ENCODE measurements at regions not wholly inside any gene's neighbourhood (a gene's known extent, or its start where the extent isn't known, plus 50 kb on each side); places are given as distances from the start of the nearest gene placed in this dataset.

DNA sequence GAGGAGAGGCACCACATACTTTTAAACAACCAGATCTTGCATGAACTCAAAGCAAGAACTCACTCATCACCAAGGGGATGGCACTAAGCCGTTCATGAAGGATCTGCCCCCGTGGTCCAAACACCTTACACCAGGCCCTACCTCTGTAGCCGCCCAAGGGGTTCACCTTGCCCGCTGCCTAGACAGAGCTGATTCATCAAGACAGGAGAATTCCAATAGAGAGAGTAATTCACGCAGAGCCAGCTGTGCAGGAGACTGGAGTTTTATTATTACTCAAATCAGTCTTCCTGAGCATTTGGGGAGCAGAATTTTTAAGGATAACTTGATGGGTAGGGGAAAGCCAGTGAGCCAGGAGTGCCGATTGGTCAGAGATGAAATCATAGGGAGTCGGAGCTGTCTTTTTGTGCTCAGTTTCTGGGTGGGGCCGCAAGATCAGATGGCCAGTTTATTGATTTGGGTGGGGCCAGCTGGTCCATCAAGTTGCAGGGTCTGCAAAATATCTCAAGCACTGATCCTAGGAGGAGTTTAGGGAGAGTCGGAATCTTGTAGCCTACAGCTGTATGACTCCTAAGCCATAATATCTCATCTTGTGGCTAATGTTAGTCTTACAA lies 364.7 kb downstream of the PCDH7 start:
- DNase-seq (ENCODE audit: low read depth), result no peak
- TF ChIP-seq, protein P1, sequence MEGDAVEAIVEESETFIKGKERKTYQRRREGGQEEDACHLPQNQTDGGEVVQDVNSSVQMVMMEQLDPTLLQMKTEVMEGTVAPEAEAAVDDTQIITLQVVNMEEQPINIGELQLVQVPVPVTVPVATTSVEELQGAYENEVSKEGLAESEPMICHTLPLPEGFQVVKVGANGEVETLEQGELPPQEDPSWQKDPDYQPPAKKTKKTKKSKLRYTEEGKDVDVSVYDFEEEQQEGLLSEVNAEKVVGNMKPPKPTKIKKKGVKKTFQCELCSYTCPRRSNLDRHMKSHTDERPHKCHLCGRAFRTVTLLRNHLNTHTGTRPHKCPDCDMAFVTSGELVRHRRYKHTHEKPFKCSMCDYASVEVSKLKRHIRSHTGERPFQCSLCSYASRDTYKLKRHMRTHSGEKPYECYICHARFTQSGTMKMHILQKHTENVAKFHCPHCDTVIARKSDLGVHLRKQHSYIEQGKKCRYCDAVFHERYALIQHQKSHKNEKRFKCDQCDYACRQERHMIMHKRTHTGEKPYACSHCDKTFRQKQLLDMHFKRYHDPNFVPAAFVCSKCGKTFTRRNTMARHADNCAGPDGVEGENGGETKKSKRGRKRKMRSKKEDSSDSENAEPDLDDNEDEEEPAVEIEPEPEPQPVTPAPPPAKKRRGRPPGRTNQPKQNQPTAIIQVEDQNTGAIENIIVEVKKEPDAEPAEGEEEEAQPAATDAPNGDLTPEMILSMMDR (conservative IDR thresholded peaks at IDR 0.05; ENCODE audit: low read depth, low read length), result no peak
- no peak overlapping the region for H3K4me3 ChIP-seq (ENCODE audit: low read depth, low read length)

DNA sequence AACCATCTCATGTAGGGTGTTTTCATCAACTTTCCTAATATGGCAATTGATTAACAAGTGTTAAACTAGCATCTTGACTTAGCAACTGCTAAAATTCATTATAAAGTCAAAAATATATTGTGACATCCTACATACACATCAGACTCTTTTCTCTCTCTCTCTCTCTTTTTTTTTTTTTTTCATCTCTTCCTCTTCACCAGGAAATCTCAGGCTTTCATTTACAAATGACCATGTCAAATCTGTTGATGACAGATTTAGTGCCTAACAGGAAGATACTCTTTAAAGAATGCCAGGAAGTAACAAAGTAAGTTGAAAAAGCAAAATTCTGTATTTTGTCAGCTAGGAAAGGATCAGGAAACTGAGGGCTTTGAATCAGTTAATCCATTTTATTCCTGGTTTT lies 365.5 kb downstream of the PCDH7 start:
- no peak for DNase-seq (ENCODE audit: low read depth)
- TF ChIP-seq, protein P1 (conservative IDR thresholded peaks at IDR 0.05; ENCODE audit: low read depth, low read length), result no peak

DNA sequence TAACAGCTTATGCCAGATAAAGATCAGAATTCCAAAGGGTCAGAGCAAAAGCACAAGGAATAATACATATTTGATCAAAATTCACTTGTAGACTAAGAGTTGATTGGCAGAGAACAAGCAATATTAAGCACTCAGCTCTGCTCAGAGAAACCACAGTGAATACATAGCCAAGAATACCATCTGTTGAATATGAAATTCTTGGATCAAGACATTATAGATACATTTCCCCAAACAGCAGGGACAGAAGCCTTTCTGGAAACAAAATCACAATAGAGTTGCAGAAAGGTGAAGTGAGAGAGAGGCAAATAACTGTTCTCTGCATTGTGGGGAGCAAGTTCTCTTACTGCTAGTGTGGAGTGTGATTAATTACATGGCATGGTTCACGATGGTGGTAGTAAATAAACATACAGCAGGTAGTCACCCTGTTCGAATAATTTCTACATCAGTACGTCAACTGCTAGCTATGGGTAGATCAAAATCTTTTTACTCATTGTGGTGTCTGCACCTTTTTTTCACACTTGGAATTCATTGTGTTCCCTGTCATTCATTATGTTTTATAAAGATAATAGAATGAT lies 366.7 kb downstream of the PCDH7 start:
- DNase-seq (ENCODE audit: low read depth), result no peak
- H3K4me3 ChIP-seq (ENCODE audit: low read depth, low read length), result no peak overlapping the region
- TF ChIP-seq, protein P1 (conservative IDR thresholded peaks at IDR 0.05; ENCODE audit: low read depth, low read length), result no peak

More for the DNA sequence above, 365.5 kb downstream of the PCDH7 start:
- no peak overlapping the region for H3K4me3 ChIP-seq (ENCODE audit: low read depth, low read length)

DNA sequence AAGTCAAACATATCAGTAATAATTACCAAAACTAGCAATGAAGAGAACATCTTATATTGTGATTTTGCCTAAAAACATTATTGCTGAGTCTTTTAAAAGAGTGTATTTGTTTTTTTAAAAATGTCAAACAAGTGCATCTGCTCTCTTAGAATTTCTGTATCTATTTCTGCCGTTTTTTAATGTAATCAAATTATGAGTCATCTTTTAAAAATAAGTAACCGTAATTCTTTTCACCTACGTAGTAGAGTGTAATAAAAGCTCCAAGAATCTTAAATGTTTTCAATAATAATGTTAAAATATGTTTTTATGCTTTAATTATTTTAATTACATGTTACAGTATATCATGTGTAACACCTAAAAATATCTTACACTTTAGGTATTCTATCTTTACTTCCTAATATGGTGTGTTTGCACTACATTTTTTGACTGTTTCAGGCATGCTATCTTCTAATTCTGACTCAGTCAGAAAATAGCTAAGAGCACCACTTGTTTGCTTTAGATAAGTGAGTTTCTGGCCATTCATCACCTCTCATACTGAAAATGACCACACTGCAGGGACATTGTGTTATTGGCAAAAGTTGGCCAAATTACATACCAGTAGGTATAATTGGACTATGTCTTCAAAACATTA lies 368.5 kb downstream of the PCDH7 start:
- H3K4me3 ChIP-seq (ENCODE audit: low read depth, low read length), result no peak overlapping the region
- TF ChIP-seq, protein P1 (conservative IDR thresholded peaks at IDR 0.05; ENCODE audit: low read depth, low read length), result no peak
- DNase-seq (ENCODE audit: low read depth), result no peak

DNA sequence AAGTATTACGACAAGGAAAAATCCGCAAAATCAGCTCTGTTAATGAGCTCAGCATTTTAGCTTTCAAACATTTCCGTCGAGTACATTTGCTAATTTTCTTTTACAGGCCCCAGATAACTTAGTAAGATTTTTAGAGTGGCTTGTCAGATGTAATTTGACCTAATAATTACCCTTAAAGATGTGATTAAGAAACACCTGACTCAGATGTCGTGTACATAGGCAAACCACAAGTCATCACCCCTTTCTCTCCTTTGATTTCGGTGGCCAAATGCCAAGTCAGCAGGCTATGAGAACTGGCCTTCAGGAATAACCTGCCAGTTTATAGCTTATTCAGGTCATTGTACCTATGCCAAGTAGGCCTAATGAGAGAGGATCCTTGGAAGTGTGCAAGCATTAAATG lies 369.6 kb downstream of the PCDH7 start:
- H3K4me3 ChIP-seq (ENCODE audit: low read depth, low read length), result no peak overlapping the region
- TF ChIP-seq, protein P1 (conservative IDR thresholded peaks at IDR 0.05; ENCODE audit: low read depth, low read length), result no peak
- DNase-seq (ENCODE audit: low read depth), result peak; percentile 60

DNA sequence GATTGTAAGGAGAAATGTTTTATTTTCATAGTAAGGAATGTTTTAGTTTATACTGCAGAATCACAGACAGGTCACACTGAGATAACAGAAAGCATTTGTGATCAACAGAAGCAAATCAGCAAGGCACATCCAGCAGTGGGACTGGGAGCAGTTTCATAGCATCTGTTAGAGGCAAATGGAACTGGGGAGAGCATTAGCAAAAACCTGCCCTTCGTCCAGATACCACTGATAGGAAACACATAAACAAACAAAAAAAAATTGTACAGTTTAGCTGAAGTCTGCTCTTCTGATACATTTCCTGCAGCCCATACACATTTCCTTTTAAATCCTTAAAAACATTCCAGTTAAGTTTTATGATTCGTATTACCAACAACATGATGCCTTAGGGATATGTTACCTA lies 374.3 kb downstream of the PCDH7 start:
- no peak for DNase-seq (ENCODE audit: low read depth)
- no peak overlapping the region for H3K4me3 ChIP-seq (ENCODE audit: low read depth, low read length)
- TF ChIP-seq, protein P1 (conservative IDR thresholded peaks at IDR 0.05; ENCODE audit: low read depth, low read length), result no peak
